D721Med (cell line): ENCODE measurements at regions not wholly inside any gene's neighbourhood (a gene's known extent, or its start where the extent isn't known, plus 50 kb on each side); places are given as distances from the start of the nearest gene placed in this dataset.

Experiments used
- DNase-seq: peaks from one replicate; pipeline ENCODE4 v3.0.0; 2011; ENCODE audit warnings: low spot score; ENCODE audit not compliant: insufficient read length
- FAIRE-seq: peaks from 2 replicates; lab custom pipeline; 2011; peaks lifted over from hg19 to GRCh38; lab: Jason Lieb, UNC
- TF ChIP-seq, protein P1 (sequence below): IDR thresholded peaks from 2 replicates; pipeline ENCODE4 v1.5.1; 2012; ENCODE audit warnings: mild to moderate bottlenecking, control low read depth; ENCODE audit not compliant: insufficient read depth; ENCODE audit errors: missing control alignments

DNA sequence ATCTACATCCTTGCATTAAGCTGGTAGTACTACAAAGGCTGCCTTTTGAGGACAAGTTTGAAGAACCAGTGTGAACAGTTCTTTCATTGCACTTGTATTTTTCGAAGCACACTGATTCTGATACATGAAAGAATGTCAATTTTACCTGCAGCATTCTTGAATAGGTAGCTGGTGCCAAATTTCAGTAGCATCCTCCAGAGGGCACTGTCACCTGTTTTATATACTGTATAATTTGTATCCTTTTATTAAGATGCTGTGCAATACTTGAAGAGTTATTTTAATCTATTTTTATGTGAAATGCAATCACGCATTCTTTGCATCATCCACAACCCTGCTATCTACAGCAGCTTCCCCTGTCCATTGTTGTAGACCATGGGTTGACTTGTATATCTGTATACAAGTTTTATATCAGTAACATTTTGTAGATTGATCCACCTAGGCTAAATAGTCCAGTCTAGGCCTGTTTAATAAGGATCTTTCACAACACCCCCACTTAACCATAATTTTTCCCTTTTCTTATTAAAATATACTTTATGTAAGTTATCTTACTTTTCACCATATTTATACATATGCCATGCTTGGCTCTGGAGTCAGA is 325.7 kb downstream of the PCDH7 start:
- DNase-seq (no peak), FAIRE-seq (peak; percentile 67)
- TF ChIP-seq, protein P1, sequence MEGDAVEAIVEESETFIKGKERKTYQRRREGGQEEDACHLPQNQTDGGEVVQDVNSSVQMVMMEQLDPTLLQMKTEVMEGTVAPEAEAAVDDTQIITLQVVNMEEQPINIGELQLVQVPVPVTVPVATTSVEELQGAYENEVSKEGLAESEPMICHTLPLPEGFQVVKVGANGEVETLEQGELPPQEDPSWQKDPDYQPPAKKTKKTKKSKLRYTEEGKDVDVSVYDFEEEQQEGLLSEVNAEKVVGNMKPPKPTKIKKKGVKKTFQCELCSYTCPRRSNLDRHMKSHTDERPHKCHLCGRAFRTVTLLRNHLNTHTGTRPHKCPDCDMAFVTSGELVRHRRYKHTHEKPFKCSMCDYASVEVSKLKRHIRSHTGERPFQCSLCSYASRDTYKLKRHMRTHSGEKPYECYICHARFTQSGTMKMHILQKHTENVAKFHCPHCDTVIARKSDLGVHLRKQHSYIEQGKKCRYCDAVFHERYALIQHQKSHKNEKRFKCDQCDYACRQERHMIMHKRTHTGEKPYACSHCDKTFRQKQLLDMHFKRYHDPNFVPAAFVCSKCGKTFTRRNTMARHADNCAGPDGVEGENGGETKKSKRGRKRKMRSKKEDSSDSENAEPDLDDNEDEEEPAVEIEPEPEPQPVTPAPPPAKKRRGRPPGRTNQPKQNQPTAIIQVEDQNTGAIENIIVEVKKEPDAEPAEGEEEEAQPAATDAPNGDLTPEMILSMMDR, result peak; percentile 58

DNA sequence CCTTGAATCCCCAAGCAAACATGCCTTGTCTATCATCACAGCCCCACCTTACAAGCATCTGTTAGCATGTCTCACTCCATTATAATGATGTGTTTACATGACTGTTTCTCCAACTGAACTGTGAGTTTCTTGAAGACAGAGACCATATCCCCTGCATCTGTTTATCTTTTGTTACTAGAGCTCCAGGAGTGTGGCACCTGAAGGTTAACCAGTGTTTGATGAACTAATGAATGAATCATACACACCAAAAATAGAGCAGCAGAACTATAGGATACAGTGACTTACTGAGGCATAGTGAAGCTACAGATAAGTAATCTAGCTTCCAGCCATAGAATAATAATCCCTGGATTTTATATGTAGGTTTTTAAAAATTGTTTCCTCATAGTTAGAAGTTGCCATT is 331.0 kb downstream of the PCDH7 start:
- TF ChIP-seq, protein P1, result no peak
- FAIRE-seq, result no peak
- DNase-seq, result no peak

DNA sequence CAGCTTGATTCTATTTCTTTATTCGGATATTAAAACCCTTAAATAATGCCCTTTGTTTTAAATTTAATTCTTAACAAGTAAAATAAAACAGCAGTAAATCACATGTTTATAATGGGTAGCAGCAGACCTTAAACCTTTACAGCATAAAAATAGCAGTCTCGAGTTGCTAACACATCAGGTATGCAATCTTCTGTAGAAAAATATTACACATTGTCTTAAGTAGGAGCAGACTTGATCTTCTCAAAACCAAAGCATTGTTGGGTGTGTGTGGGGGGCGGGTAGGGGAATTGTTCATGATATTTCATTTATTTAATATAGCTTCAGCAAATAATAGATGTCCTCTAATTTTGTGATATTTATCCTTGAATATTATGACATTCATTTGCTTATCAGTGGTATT is 331.4 kb downstream of the PCDH7 start:
- TF ChIP-seq, protein P1, result no peak
- FAIRE-seq (no peak), DNase-seq (no peak)

DNA sequence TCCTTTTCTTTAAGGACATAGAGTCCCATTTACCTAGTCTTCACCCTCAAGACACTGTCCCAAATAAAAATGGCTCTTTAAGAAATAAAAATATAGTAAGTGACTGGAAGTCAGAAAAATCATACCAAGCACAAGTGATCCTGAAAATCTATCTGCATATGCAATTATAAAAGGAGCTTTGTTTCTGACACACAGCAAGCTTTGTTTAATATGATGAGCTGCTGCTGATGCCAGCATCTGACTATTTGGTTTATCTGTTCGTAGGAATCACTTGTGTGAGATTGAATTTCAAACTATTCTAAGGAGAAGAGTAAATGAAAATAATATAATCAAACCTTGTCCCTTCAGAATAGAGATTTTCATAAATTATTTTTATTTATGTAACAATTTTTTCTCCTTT is 332.4 kb downstream of the PCDH7 start:
- no peak for FAIRE-seq
- TF ChIP-seq, protein P1, result no peak
- no peak for DNase-seq

DNA sequence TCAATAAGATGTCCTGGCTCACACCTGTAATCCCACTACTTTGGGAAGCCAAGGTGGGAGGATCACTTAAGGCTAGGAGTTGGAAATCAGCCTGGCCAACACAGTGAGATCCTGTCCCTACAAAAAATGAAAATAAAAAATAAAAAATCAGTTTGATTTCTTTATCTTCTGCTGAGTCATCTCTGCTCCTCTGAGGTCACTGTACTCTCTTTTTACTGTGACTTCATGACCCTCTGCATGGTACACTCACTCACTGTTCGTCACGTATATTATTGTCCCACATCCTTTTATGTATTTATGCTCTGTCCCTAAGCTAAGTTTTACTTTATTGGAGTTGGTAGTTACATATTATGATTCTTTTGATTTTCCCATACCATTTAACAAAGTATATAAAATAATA is 333.3 kb downstream of the PCDH7 start:
- TF ChIP-seq, protein P1, result no peak
- DNase-seq (no peak), FAIRE-seq (no peak)

DNA sequence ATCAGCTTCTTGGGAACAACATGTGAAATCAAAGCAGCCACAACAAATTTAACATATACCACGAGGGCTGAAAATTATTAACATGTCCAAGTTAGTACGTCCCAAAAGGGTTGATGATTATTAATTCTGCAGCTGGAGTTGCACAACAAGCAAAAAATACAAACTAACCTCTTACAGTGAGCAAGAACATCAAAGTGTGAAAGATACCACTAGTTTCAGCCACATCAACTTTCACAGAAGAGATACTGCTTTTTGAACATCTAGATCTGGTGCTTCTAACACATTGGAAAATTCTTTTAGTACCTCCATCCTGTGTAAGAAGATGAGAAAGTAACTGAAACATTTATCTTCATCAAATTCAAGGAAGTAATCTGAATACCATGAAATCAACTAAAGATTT is 334.1 kb downstream of the PCDH7 start:
- TF ChIP-seq, protein P1, result no peak
- DNase-seq (no peak), FAIRE-seq (no peak)

DNA sequence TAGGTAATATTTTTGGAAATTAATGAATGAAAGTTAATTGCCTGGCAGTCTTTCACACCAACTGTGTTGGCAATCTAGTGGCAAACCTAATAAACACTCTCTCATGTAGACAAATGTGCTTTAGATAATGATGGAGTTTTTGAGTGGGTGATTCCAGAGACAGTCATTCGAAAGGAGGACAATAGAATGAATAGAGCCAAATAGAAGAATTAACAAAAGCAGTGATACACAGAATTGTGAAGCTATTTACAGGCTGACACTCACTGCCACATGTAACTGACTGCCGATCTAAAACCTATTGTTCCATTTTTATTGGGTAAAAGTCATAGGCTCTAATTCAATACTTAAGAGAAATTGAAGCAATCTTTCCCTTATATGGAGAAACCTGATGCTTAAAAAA is 338.5 kb downstream of the PCDH7 start:
- no peak for DNase-seq

More for the DNA sequence above, 338.5 kb downstream of the PCDH7 start:
- TF ChIP-seq, protein P1, result no peak
- no peak for FAIRE-seq
